Activated naive CD8-positive, alpha-beta T cell treated with anti-CD3 and anti-CD28 coated beads, Interleukin-2, amount 50 U/mL, for 24 hours (primary cell): ENCODE measurements at regions not wholly inside any gene's neighbourhood (a gene's known extent, or its start where the extent isn't known, plus 50 kb on each side); places are given as distances from the start of the nearest gene placed in this dataset.

Experiments
- ATAC-seq: fragments of 150-1000 bp; cut with Tn5 transposase; one replicate; pipeline ENCODE4 v1.10.0; 2021
- DNase-seq: peaks from one replicate; pipeline ENCODE4 v3.0.0; 2021
- H3K27ac Mint-ChIP-seq: one replicate; pipeline ENCODE4 v1.8.0; 2021; ENCODE audit warnings: mild to moderate bottlenecking, mixed read lengths
- H3K27me3 Mint-ChIP-seq: one replicate; pipeline ENCODE4 v1.8.0; 2021; ENCODE audit warnings: mixed read lengths
- H3K36me3 Mint-ChIP-seq: one replicate; pipeline ENCODE4 v1.8.0; 2021; ENCODE audit warnings: low read depth, mixed read lengths
- H3K4me1 Mint-ChIP-seq: one replicate; pipeline ENCODE4 v1.8.0; 2021; ENCODE audit warnings: mixed read lengths
- H3K4me3 Mint-ChIP-seq: one replicate; pipeline ENCODE4 v1.8.0; 2021; ENCODE audit warnings: mild to moderate bottlenecking, moderate library complexity, mixed read lengths
- H3K9me3 Mint-ChIP-seq: one replicate; pipeline ENCODE4 v1.8.0; 2021; ENCODE audit warnings: mixed read lengths

DNA sequence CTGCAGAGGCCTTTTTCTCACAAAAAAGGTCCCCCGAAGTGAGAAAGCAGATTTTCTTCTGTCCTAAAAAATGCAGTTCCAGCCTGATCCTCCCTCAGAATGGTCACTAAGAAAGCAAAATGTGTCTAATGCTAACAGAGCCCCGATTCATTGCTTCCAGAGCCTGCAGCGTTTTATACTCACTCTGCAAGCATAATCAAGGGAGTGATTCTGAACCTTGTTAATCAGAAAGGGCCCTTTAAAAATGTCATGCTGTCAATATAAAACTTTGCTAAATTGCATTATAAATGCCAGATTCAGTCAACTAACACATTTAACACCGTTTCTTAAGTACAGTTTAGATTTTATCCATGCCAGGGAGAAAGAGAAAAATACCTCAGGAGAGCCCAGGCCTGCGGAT lies 202.8 kb downstream of the CD83 start:
- no peaks in the 10 kb centered on the region for H3K9me3 Mint-ChIP-seq
- H3K4me1 Mint-ChIP-seq = peaks cover 18% of the 10 kb centered on the region
- no peak for ATAC-seq
- H3K27ac Mint-ChIP-seq = no peak overlapping the region
- peaks cover 2% of the 10 kb centered on the region for H3K27me3 Mint-ChIP-seq
- no peak overlapping the region for H3K4me3 Mint-ChIP-seq
- DNase-seq = no peak
- no peaks in the 10 kb centered on the region for H3K36me3 Mint-ChIP-seq

DNA sequence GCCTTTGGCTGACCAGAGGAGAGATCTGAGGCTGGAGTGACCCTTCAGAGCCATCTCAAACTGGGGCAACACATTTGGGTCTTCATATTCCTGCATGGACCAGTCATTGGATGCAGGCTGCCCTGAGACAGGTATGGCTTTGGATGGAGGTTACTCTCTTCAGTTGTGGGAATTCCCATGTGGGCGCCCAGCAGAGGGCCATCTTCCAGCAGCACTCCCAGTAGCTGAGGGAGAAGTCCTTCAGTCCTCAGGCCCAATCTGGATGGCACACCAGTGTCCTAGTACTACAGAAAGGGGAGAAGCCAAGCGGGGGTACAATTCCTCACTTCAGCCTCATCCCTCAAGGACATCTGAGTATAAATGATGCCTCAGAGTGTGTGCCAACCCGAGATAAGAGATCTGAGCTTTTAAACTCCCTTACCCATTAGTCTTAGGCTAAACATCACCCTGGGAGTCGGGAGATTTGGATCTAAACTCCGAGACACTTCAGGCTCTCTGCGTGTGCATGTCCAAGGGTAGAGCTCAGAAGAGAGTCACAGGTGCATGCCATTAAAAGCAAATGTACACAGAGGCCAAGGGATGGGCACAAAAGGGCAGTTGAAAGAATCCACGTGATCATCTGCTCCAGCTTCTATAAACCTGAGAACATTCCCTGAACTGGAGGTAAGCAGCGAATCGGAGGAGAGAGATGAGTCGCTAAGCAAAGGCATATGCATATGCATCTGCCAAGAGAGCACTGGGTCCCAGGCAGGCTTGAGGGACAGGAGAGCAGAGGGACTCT lies 204.6 kb downstream of the CD83 start:
- Mint-ChIP-seq H3K4me3 (no peak overlapping the region), H3K9me3 (no peaks in the 10 kb centered on the region), H3K36me3 (no peaks in the 10 kb centered on the region), H3K27ac (no peak overlapping the region), H3K4me1 (peaks cover 13% of the 10 kb centered on the region), H3K27me3 (peaks cover 2% of the 10 kb centered on the region)
- DNase-seq (no peak), ATAC-seq (no peak)

DNA sequence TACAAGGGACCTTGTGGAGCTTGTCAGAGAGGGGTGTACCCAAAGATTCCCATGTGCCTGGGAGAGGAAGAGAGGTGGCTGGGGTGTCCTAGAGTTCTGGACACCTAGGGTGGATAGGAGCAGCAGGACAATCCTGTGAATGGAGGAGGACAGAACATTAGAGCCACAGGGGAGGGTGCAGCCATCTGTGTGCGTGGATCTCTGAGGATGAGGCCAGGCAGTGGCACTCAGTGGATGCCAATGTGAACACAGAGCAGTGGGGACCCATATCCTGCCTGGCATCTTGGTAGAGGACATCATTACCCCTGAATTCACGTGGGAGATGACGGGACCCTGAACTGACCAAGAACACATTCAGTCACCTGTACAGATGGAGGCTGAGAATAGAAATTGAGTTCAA lies 205.3 kb downstream of the CD83 start:
- no peak overlapping the region for H3K27ac Mint-ChIP-seq

DNA sequence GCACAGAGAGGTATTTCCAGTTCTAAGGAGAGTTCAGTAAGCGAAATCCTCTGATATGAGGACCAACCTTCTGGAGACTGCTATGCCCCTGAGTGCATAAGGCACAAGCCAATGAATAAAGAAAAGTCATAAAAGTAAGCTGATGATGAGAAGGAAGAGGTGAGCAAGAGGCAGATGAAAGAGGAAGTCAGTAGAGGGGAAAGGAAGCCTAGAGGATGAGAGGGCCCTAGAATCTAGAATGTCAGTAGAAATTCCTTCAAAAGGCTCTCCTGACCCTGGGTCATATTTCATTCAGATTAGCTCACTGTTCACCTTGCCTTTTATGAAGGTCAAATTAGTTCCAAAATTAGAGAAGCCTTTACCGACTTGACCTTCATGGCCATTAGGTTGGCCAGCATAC lies 209.2 kb downstream of the CD83 start:
- Mint-ChIP-seq H3K9me3 (no peaks in the 10 kb centered on the region), H3K27me3 (peaks cover 2% of the 10 kb centered on the region), H3K4me1 (peaks cover 10% of the 10 kb centered on the region), H3K4me3 (no peak overlapping the region), H3K36me3 (no peaks in the 10 kb centered on the region), H3K27ac (no peak overlapping the region)
- no peak for ATAC-seq
- no peak for DNase-seq

More for the DNA sequence above, 205.3 kb downstream of the CD83 start:
- Mint-ChIP-seq H3K4me3 (no peak overlapping the region), H3K9me3 (no peaks in the 10 kb centered on the region), H3K36me3 (no peaks in the 10 kb centered on the region), H3K27me3 (peaks cover 2% of the 10 kb centered on the region), H3K4me1 (peaks cover 10% of the 10 kb centered on the region)
- DNase-seq (no peak), ATAC-seq (no peak)

DNA sequence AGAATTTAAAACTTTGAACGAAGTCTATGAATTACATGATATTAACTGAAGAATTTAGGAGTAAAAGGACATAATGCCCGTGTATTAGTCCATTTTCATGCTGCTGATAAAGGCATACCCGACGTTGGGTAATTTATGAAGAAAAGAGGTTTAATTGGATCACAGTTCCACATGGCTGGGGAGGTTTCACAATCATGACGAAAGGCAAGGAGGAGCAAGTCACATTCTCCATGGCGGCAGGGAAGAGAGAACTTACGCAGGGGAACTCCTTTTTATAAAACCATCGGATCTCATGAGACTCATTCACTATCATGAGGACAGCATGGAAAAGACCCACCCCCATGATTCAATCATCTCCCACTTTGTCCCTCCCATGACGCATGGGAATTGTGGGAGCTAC lies 210.6 kb downstream of the CD83 start:
- Mint-ChIP-seq H3K36me3 (no peaks in the 10 kb centered on the region), H3K4me1 (peaks cover 9% of the 10 kb centered on the region), H3K4me3 (no peak overlapping the region), H3K27me3 (no peaks in the 10 kb centered on the region), H3K9me3 (no peaks in the 10 kb centered on the region), H3K27ac (no peak overlapping the region)
- ATAC-seq (no peak), DNase-seq (no peak)

DNA sequence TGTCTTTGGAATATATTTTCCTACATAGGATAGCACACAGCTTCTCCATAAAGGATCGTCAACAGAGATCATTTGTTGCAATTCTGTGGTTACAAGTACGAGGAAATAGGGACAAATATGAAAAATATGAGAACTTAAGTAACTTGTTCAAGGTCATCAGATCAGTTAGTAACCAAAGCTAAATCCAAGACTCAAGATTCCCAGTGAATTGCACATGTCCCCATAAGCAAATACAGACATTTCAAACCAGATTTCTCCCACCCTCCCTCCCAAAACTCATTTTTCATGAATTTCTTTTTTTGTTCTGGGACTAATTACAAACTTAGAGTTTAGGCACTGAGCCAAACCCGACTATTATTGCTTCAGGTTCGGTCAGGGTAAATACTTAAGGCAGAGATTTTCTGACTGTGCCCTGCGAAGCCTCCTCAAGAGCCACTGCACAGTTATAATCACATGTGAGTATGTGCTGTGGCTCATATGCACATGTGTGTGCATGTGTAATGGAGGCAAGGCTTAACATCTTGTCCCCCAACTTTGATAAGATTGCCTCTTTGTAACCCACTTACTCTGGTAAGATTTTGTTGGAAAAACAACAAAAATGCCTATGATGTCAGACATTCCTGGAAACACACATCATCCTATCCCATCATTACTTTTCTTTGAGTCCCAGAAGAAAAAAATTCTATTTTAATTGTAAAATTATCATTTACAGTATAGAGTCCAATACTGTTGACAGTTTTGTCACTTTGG lies 216.2 kb downstream of the CD83 start:
- Mint-ChIP-seq H3K36me3 (no peaks in the 10 kb centered on the region), H3K27me3 (no peaks in the 10 kb centered on the region), H3K9me3 (peaks cover 5% of the 10 kb centered on the region), H3K4me3 (no peak overlapping the region), H3K4me1 (no peaks in the 10 kb centered on the region), H3K27ac (no peak overlapping the region)
- ATAC-seq (no peak), DNase-seq (no peak)

DNA sequence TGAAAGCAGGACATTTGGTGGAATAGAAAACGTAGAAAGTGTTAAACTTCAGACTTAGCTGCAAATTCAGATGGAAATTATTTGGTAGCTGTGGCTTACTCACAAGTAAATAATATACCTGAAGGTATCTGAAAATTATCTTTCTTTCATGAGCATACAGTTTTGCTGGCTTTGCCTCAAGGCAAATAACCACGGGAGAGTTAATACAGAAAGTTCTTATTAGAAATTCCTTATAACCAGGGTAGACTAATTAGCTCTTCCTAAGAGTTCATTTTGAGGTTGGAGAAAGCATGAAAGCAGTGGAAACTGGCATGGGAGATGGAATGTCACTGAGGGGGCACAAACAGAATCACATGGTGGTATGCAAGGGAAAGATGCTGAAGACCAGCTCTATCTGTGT lies 217.5 kb downstream of the CD83 start:
- Mint-ChIP-seq H3K4me1 (peaks cover 6% of the 10 kb centered on the region), H3K27me3 (no peaks in the 10 kb centered on the region), H3K27ac (no peak overlapping the region), H3K36me3 (no peaks in the 10 kb centered on the region), H3K4me3 (no peak overlapping the region), H3K9me3 (peaks cover 5% of the 10 kb centered on the region)
- no peak for ATAC-seq
- DNase-seq = no peak

DNA sequence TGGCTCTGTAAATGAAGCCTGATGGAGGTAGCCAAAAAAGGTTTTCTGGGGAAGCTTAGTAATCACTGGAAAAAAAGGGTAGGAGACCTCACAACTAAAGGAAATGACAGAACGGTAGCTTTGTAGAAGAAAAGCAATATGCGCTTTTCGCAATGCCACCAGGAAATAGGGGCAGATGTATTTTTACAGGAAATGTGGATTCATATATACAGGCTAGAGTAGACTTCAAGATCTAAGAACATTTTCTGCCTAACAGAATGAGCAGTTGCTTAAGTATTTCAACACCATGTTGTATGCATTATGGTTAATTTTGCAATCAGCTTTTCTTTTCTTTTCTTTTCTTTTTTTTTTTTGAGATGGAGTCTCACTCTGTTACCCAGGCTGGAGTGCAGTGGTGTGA lies 219.6 kb downstream of the CD83 start:
- Mint-ChIP-seq H3K9me3 (peaks cover 5% of the 10 kb centered on the region), H3K36me3 (no peaks in the 10 kb centered on the region), H3K27ac (no peak overlapping the region), H3K27me3 (no peaks in the 10 kb centered on the region), H3K4me1 (peaks cover 7% of the 10 kb centered on the region), H3K4me3 (no peak overlapping the region)
- no peak for ATAC-seq
- no peak for DNase-seq

DNA sequence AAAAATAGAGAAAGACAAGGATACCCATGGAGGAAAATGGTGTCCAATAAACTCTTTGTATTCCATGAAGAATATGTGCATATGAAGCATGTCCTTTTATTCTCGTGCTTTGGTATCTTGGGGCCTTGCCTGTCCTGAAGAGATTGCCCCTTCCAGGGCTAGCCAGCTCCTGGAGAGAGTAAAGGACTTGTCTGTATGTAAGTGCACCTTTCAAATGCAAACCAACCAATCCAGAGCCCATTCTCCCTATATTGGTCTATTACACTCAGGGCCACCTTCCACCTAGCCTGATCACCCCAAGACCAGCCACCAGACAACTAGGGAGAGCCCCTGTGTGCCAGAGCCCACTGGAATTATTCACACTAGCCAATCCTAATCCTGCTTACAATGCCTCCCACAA lies 221.6 kb downstream of the CD83 start:
- Mint-ChIP-seq H3K27me3 (peaks cover 2% of the 10 kb centered on the region), H3K36me3 (no peaks in the 10 kb centered on the region), H3K4me1 (peaks cover 7% of the 10 kb centered on the region), H3K27ac (no peak overlapping the region), H3K4me3 (no peak overlapping the region), H3K9me3 (peaks cover 5% of the 10 kb centered on the region)
- no peak for DNase-seq
- ATAC-seq = no peak

DNA sequence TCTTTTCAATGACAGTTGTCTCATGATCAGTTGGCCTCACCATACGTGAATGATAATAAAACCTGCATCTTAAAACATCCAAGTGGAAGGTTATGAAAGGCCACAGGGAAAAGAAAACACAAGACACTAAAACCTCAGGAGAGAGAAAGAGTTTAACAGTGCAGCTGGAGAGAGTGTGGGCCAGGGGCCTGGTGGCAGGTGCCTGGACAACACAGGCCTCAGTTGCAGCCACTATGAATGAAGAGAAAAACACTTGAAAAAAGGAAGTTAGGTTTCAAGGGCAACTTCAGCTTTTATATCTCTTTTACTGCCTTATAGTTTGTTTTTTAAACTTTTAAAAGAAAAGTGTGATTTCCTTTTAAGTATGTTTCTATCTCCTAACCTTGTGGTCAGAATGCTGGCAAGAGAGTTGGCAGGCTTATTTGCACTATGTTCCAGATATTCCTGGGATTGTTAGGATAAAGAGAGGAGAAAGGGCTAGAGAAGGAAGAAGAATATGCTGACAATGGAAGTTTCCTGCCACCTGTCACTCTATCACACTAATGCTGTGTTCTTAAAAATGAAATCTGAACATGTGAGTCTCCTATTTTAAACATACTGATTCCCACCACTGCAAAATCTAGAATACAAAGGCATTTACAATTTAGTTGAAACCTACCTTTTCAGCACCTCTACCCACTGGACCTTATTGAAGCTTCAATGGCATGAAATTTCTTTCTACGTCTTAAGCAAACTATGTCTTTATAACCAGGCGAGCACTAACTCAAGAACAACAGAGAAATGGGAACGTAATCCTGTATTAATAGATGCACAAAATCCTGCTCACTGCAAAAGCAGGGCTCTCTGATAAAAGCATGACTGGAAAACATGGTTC lies 222.4 kb downstream of the CD83 start:
- DNase-seq (no peak), ATAC-seq (no peak)
- H3K9me3 Mint-ChIP-seq = peaks cover 5% of the 10 kb centered on the region
- H3K36me3 Mint-ChIP-seq = no peaks in the 10 kb centered on the region
- H3K4me1 Mint-ChIP-seq = peaks cover 7% of the 10 kb centered on the region
- peaks cover 2% of the 10 kb centered on the region for H3K27me3 Mint-ChIP-seq
- H3K4me3 Mint-ChIP-seq = no peak overlapping the region
- H3K27ac Mint-ChIP-seq = no peak overlapping the region

DNA sequence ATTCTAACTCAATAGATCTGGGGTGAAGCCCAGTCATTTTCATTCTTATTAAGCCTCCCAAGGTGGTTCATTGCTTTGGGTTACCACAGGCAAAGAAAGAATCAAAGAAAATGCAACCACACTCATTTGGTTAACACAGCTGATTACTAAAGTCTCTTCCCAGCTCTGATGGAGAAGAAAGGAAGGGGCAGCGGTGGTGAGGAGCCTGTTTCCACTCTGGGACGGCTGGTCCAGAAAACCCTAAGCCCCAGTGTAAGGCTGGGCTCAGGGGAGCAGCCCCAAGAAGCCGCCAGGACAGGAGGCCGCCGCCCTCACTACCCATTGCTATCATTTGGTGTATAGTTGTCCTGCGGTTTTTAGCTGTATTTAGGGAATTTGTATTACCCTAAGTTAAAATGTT lies 226.9 kb downstream of the CD83 start:
- DNase-seq (no peak), ATAC-seq (no peak)
- H3K4me3 Mint-ChIP-seq = no peak overlapping the region
- no peaks in the 10 kb centered on the region for H3K9me3 Mint-ChIP-seq
- H3K36me3 Mint-ChIP-seq = no peaks in the 10 kb centered on the region
- no peak overlapping the region for H3K27ac Mint-ChIP-seq
- peaks cover 18% of the 10 kb centered on the region for H3K4me1 Mint-ChIP-seq
- H3K27me3 Mint-ChIP-seq = peaks cover 2% of the 10 kb centered on the region

DNA sequence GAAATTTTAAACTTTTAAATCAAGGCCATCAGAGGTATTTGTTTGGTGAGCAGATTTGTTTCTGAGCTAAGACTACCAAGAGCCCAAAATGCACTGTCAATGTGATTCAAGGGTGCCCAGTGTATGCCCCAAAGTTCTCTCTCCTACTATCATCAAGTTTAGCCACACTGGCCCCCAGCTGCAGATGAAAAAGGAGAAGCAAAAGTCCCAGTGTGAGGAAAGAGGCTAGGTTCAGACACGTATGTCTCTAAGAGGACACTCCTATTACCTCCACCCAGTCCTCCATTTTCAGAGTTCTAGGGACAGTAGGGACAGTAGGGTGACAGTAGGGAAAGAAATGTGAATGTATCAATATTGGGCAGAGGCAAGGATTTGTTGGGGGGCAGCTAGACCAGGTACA lies 230.8 kb downstream of the CD83 start:
- peaks cover 4% of the 10 kb centered on the region for H3K9me3 Mint-ChIP-seq
- no peaks in the 10 kb centered on the region for H3K36me3 Mint-ChIP-seq
- H3K27me3 Mint-ChIP-seq = no peaks in the 10 kb centered on the region
- no peak overlapping the region for H3K4me3 Mint-ChIP-seq
- ATAC-seq (no peak), DNase-seq (no peak)
- H3K27ac Mint-ChIP-seq = no peak overlapping the region
- H3K4me1 Mint-ChIP-seq = peaks cover 20% of the 10 kb centered on the region

DNA sequence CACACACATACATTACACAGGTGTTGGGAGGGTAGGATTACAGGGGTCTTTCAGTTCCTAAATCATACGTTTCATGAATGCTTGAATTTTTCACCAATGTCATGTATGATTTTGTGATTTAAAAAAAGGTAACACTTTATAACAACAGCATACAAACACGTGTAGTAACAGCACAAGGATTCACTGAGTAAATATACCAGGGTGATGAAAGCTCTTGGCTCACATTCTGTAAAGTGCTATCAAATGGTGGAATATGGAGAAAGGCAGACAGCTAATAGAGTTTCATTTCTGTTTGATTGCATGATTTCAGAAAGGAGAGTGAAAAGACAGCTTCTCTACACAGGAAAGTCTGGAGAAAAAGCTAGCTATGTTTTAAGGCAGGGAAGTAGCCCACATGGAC lies 231.9 kb downstream of the CD83 start:
- Mint-ChIP-seq H3K27ac (no peak overlapping the region), H3K4me1 (peaks cover 32% of the 10 kb centered on the region), H3K4me3 (no peak overlapping the region), H3K9me3 (peaks cover 4% of the 10 kb centered on the region), H3K36me3 (no peaks in the 10 kb centered on the region), H3K27me3 (no peaks in the 10 kb centered on the region)
- ATAC-seq (no peak), DNase-seq (no peak)

DNA sequence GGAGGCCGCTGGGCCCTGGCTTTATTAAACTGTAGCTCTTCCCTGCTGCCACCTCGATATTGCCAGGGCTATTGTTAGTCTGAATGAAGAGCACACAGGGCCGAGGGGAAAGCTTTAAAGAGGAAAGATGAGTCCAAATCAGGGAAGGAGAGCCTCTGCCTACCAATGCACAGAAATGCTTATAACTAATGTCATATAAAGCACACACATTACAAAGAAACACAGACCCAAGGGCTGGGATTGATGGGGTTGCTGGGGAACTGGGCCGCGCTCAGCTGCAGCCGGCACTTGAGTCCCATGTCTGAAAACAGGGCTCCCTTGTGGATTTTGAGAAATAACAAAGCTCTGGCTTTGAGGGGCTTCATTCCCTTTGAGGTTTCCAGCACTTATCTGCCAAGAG lies 232.6 kb downstream of the CD83 start:
- H3K36me3 Mint-ChIP-seq = no peaks in the 10 kb centered on the region
- H3K4me1 Mint-ChIP-seq = peaks cover 38% of the 10 kb centered on the region
- H3K27ac Mint-ChIP-seq = no peak overlapping the region
- H3K9me3 Mint-ChIP-seq = peaks cover 4% of the 10 kb centered on the region
- no peak overlapping the region for H3K4me3 Mint-ChIP-seq
- no peaks in the 10 kb centered on the region for H3K27me3 Mint-ChIP-seq
- ATAC-seq (no peak), DNase-seq (no peak)

DNA sequence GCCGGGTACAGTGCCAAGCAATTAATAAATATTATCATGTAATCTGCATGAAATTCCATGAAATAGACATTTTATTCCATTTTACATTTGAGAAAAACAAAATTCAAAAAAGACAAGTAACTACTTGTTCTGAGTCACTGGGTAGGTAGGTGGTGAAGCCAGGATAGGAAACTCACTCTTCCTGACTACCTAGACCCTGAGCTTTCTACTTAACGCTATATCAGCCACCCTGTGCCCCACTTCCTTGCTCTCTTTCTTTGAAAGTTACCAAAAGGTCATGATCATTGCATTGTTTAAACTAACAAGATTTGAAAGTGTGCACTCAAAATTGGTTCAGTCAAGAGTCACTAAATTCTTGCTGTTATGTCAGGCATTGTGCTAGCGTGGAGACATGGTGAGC lies 235.7 kb downstream of the CD83 start:
- peaks cover 47% of the 10 kb centered on the region for H3K4me1 Mint-ChIP-seq
- no peak for DNase-seq
- H3K36me3 Mint-ChIP-seq = no peaks in the 10 kb centered on the region
- no peak overlapping the region for H3K4me3 Mint-ChIP-seq
- peak; percentile 67 for ATAC-seq
- peaks cover 4% of the 10 kb centered on the region for H3K9me3 Mint-ChIP-seq
- H3K27ac Mint-ChIP-seq = peak overlapping the region; percentile 0
- H3K27me3 Mint-ChIP-seq = no peaks in the 10 kb centered on the region
